ENCODE measurements at regions not wholly inside any gene's neighbourhood (a gene's known extent, or its start where the extent isn't known, plus 50 kb on each side); places are given as distances from the start of the nearest gene placed in this dataset.
"Not testable (repeated sequence)": the region's sequence is repeated elsewhere in the genome, so short reads cannot be mapped to it uniquely, and the experiment has no call there.

GRCh38 chr17:72463287-72464102, 342.7 kb downstream of the SOX9 start:
- no peak for DNase-seq (ENCODE audit: low read depth in 4 of 4, low spot score in 3 of 4)

- DNase-seq (ENCODE audit: low read depth in 4 of 4, low spot score in 3 of 4) = not testable (repeated sequence)
Observed at GRCh38 chr17:72464221-72464620, 343.4 kb downstream of the SOX9 start.

GRCh38 chr17:72465191-72466024, 344.6 kb downstream of the SOX9 start:
- no peak for DNase-seq (ENCODE audit: low read depth in 4 of 4, low spot score in 3 of 4)

DNA sequence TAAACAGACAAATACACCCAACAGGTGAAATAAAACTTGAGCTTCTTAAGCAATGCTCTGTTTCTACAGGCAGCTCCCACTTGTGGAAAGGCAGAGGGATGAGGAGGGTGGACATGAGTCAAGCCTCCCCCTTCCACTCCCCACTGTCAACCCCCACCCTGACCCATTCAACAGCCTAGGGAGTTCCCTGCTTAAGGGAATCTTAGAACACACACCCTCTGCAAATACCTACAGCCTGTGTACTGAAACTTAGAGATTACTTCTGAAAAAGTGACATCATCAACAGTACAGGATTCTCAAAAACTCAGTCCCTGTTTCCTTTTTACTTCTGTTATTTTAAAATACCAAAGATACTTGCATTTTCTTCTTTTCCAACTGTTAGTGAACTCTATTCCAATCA, 345.4 kb downstream of the SOX9 start:
- no peak for DNase-seq (ENCODE audit: low read depth in 4 of 4, low spot score in 3 of 4)

- DNase-seq (ENCODE audit: low read depth in 4 of 4, low spot score in 3 of 4) = no peak
Observed at GRCh38 chr17:72466606-72467005, 345.8 kb downstream of the SOX9 start.

- DNase-seq (ENCODE audit: low read depth in 4 of 4, low spot score in 3 of 4) = no peak
Observed at GRCh38 chr17:72467841-72468653, 347.2 kb downstream of the SOX9 start.

- DNase-seq (ENCODE audit: low read depth in 4 of 4, low spot score in 3 of 4) = no peak
Observed at GRCh38 chr17:72468841-72469240, 348.0 kb downstream of the SOX9 start.

GRCh38 chr17:72470121-72470705, 349.4 kb downstream of the SOX9 start:
- no peak for DNase-seq (ENCODE audit: low read depth in 4 of 4, low spot score in 3 of 4)

GRCh38 chr17:72470734-72471133, 349.9 kb downstream of the SOX9 start:
- DNase-seq (ENCODE audit: low read depth in 4 of 4, low spot score in 3 of 4) = no peak

DNA sequence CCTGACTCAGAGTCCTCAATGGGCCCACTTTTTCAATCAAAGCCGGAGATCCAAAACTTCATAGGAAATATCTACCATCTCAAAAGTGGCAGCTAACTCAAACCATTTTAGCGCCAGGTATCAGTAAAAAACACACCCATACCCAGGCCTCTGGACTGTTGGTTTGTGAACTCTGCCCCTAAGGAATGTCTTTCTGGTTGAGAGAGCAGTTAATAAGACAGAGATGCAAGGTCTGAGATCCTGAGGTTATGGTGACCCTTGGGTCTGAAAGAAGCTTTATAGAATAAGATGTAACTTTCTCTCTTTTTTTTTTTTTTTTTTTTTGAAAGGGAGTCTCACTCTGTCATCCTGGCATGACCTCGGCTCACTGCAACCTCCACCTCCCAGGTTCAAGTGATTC, 350.5 kb downstream of the SOX9 start:
- DNase-seq (ENCODE audit: low read depth in 4 of 4, low spot score in 3 of 4) = no peak

DNA sequence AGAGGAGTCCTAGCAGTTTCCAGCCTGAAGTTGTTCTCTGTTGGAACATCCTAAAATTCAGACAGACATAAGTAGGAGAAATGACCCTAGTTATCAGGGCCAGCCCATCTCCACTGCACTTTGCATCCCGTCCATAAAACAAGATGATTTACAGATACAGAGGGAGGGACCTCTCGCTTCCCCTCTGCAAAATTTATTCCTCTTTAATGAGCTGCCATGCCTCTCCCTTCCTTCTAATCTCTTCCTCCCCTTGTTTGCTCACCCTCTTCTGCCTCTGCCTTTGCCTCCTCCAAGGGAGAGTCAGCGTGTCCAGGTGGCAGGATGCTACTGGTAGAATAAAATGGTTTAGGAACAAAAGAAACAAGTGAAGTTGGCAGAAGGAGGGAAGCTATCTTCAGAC, 351.3 kb downstream of the SOX9 start:
- no peak for DNase-seq (ENCODE audit: low read depth in 4 of 4, low spot score in 3 of 4)

DNA sequence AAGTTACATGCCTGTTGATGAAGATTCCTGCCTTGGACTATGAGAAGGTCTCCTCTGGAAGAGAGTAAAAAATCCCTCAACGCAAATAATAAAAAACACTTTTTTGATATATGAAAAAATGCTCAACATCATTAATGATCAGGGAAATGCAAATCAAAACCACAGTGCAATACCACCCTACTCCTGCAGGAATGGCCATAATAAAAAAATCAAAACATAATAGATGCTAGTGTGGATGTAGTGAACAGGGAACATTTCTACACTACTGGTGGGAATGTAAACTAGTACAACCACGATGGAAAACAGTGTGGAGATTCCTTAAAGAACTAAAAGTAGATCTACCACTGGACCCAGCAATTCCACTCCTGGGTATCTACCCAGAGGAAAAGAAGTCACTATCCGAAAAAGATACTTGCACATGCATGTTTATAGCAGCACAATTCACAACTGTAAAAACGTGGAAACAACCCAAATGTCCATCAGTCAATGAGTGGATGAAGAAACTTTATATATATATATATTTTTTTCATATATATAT, 352.1 kb downstream of the SOX9 start:
- DNase-seq (ENCODE audit: low read depth in 4 of 4, low spot score in 3 of 4) = not testable (repeated sequence)

DNA sequence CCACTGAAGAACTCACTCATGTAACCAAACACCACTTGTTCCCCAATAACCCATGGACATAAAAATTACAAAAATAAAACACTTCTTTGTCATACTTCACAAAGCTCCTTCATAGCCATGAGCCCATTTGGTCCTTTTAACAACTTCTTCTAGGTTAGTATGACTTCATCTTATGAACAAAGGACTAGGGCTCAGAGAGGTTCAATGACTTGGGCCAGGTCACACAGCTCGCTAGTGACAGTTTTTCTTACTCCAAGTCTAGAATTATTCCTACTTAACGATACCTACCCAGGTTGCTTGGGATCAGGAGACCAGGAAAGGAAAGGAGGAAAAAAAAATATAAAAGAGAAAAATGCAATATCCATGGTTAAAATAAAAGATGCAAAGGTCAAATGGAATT, 353.4 kb downstream of the SOX9 start:
- DNase-seq (ENCODE audit: low read depth in 4 of 4, low spot score in 3 of 4) = no peak

DNA sequence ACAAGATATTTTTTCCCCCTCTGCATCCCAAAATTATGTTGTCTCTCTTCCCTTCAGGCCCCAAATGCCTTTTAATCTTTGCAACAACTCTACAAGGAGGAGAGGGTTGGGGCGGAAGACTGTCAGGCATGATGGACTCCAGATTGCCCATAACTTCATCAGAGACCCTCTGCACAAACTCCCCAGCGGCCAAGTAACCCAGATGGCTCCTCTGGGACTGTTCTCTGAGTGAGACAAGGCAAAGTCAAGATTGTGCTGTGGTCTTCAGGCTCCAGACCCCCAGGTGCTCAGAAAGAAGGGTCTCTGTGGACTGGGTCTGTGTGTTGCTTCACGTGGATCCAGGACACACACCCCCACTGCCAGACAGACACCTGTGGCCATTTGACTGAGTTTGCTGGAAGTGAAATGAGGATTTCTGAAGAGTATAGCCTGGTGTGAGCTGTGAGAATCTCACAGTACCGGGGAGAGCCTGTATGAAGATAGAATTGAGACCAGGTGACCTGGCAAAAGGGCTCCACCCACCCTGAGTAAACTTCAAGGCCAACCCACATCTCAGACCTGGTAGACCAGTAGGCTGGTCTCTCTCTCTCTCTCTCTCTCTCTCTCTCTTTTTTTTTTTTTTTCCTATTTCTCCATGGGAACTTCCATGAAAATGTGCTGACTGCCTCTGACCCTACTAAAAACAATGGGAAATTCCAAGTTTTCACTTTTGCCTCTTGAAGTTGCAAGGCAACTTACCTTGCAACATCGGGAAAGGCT, 354.1 kb downstream of the SOX9 start:
- DNase-seq (ENCODE audit: low read depth in 4 of 4, low spot score in 3 of 4) = no peak

DNA sequence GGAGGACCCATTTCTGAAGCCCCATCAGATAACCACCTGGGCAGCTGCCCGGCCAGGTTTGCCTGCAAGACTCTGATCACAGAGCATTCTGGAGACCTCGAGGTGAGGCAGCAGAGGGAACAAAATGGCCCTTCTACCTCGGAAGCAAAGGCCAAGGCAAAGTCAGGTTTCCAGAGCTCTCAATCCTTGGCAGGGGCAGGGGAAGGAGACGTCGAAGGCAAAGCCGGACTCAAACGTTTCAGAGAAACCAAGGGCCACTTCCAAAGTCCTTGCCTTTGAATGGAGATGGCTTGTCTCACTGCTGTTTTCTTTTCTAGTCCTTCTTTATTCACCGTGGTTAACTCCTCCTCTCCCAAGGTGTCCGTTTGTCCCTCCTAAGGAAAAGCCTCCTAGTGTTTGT, 355.3 kb downstream of the SOX9 start:
- DNase-seq (ENCODE audit: low read depth in 4 of 4, low spot score in 3 of 4) = no peak

- DNase-seq (ENCODE audit: low read depth in 4 of 4, low spot score in 3 of 4) = no peak
Observed at GRCh38 chr17:72476575-72476986, 355.8 kb downstream of the SOX9 start.

GRCh38 chr17:72477491-72477890, 356.7 kb downstream of the SOX9 start:
- no peak for DNase-seq (ENCODE audit: low read depth in 4 of 4, low spot score in 3 of 4)

DNA sequence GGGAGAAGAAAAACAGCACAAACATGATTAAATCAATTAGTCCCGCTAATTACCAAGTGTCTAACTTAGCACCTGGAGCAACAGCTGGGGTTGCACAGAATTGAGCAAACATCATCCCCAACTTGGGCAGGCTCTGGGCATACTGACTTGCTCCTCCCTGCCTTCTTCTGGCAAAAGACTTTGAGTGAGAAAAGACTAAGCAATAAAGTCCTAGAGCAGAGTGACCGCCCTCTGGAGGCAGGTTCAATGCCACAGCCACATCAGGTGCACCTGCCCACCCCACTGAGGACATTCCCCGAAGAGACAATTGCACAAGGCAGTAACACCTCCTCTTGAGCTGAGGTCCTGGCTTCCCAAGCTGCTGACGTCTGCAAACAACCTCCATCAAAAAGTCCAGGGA, 358.3 kb downstream of the SOX9 start:
- DNase-seq (ENCODE audit: low read depth in 4 of 4, low spot score in 3 of 4) = no peak

- no peak for DNase-seq (ENCODE audit: low read depth in 4 of 4, low spot score in 3 of 4)
Observed at GRCh38 chr17:72481572-72481971, 360.8 kb downstream of the SOX9 start.

GRCh38 chr17:72485596-72485995, 364.8 kb downstream of the SOX9 start:
- DNase-seq (ENCODE audit: low read depth in 4 of 4, low spot score in 3 of 4) = no peak
